GM12865 (cell line): ENCODE measurements at regions not wholly inside any gene's neighbourhood (a gene's known extent, or its start where the extent isn't known, plus 50 kb on each side); places are given as distances from the start of the nearest gene placed in this dataset.

Source experiments
- DNase-seq: peaks from one replicate; pipeline ENCODE4 v3.0.0; 2010; ENCODE audit warnings: low read depth
- H3K4me3 ChIP-seq: 2 replicates; pipeline ENCODE4 v1.5.1; 2011; ENCODE audit warnings: mild to moderate bottlenecking, low read depth, low read length, control low read depth
- CTCF ChIP-seq: IDR thresholded peaks from 2 replicates; pipeline ENCODE4 v1.5.1; 2011; ENCODE audit warnings: low read length, control low read depth, low read depth, inconsistent platforms; ENCODE audit not compliant: insufficient read depth; ENCODE audit errors: missing control alignments

GRCh38 chr7:46685051-46685450, 764.0 kb upstream of the IGFBP3 start:
- H3K4me3 ChIP-seq, result no peak overlapping the region
- peak; percentile 6 for TF ChIP-seq CTCF
- DNase-seq, result peak; percentile 27

GRCh38 chr7:46682836-46683624, 762.0 kb upstream of the IGFBP3 start:
- no peak overlapping the region for H3K4me3 ChIP-seq
- peak; percentile 73 for DNase-seq
- no peak for TF ChIP-seq CTCF

- H3K4me3 ChIP-seq, result no peak overlapping the region
- peak; percentile 16 for TF ChIP-seq CTCF
Measured at GRCh38 chr7:46681865-46682503, 760.9 kb upstream of the IGFBP3 start.

GRCh38 chr7:46680147-46680546, 759.1 kb upstream of the IGFBP3 start:
- TF ChIP-seq CTCF, result no peak
- H3K4me3 ChIP-seq, result peak overlapping the region; percentile 35
- peak; percentile 83 for DNase-seq

More at GRCh38 chr7:46681865-46682503, 760.9 kb upstream of the IGFBP3 start:
- peak; percentile 24 for DNase-seq

- TF ChIP-seq CTCF, result no peak
- no peak overlapping the region for H3K4me3 ChIP-seq
- no peak for DNase-seq
Measured at GRCh38 chr7:46679671-46680070, 758.6 kb upstream of the IGFBP3 start.

- no peak for DNase-seq
- no peak overlapping the region for H3K4me3 ChIP-seq
- TF ChIP-seq CTCF, result no peak
Measured at GRCh38 chr7:46678421-46678820, 757.3 kb upstream of the IGFBP3 start.
